Esophagus muscularis mucosa (tissue), 3 donors: ENCODE measurements at regions not wholly inside any gene's neighbourhood (a gene's known extent, or its start where the extent isn't known, plus 50 kb on each side); places are given as distances from the start of the nearest gene placed in this dataset.

ENCODE experiments used
- CTCF ChIP-seq, 3 experiments: fragments of 200-600 bp in 2 of 3; fragments of 450-650 bp in 1 of 3; sonication (generic) in 2 of 3; IDR thresholded peaks; one replicate each; pipeline ENCODE4 v1.5.1; 2017 to 2019; ENCODE audit warnings: antibody characterized with exemption in 3 of 3, mild to moderate bottlenecking in 2 of 3, moderate library complexity in 1 of 3
- POLR2A ChIP-seq: fragments of 450-650 bp; IDR thresholded peaks from one replicate; pipeline ENCODE4 v1.6.1; 2017; ENCODE audit warnings: antibody characterized with exemption, moderate library complexity, mild to moderate bottlenecking, low read depth
- POLR2AphosphoS5 ChIP-seq, 2 donors: sonication (generic); formaldehyde crosslinking; IDR thresholded peaks; one replicate each; pipeline ENCODE4 v1.6.1; 2017; ENCODE audit warnings: antibody characterized with exemption in 2 of 2

GRCh38 chr6:92710048-92710447 is 709.3 kb downstream of the EPHA7 start:
- TF ChIP-seq POLR2A: no peak
- no peak for TF ChIP-seq CTCF (IDR thresholded peaks at IDR 0.05)
- no peak for TF ChIP-seq POLR2AphosphoS5 (IDR thresholded peaks at IDR 0.05)
